ENCODE measurements at regions not wholly inside any gene's neighbourhood (a gene's known extent, or its start where the extent isn't known, plus 50 kb on each side); places are given as distances from the start of the nearest gene placed in this dataset.
"Not testable (repeated sequence)": the region's sequence is repeated elsewhere in the genome, so short reads cannot be mapped to it uniquely, and the experiment has no call there.

DNA sequence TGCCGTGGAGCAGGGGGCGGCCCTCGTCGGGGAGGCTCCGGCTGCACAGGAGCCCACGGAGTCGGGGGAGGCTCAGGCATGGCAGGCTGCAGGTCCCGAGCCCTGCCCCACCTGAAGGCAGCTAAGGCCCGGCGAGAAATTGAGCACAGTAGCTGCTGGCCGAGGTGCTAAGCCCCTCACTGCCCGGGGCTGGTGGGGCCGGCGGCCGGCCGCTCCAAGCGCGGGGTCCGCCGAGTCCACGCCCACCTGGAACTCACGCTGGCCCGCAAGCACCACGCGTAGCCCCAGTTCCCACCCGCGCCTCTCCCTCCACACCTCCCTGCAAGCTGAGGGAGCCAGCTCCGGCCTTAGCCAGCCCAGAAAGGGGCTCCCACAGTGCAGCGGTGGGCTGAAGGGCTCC lies 589.4 kb downstream of the PPP4R3C start:
- no peak for DNase-seq (ENCODE audit: low spot score)

DNA sequence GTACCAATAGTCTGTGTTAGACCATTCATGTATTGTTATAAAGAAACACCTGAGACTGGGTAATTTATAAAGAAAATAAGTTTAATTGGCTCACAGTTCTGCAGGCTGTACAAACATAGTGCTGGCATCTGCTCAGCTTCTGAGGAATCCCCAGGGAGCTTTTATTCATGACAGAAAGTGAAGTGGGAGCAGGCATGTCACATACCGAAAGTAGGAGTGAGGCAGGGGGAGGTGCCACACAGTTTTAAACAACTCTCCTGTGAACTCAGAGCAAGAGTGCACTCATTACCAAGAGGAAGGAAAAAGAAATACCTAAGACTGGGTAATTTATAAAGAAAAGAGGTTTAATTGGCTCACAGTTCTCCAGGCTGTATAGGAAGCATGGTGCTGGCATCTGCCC lies 591.2 kb downstream of the PPP4R3C start:
- DNase-seq (ENCODE audit: low spot score), result no peak

DNA sequence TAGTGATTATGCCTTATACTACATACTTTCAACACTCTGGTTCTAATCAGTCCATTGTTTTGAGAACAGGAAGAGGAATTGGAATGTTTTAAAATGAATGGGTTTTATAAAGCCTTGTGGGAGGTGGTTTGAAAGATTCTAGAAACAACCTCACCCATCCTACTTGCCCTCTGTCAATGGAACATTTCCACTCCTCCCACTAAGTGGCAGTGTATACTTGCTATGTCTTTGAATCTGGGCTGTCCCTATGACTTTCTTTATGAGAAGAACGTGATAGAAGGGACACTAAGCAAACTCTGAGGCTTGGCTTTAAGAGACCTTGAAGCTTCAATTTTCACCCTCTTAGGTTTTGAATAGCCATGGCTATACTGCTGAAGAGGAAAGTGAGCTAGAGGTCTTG lies 611.2 kb downstream of the PPP4R3C start:
- no peak for DNase-seq (ENCODE audit: low spot score)

DNA sequence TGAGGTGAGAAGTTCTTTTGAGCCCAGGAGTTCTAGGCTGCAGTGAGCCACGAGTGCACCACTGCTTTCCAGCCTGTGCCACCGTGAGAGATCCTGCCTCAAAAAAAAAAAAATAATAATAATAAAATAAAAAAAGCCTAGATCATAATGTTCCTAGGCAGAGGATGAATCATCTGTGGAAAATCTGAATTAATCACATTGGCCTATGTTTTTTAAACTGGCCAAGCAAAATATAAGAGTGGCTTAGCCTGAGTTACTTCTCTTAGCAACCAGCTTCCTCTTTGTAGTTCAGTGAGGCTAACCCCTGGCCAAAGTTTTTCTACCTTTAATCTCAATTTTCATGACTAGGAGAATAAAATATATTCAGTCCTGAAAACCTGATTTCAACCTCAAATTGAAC lies 614.6 kb downstream of the PPP4R3C start:
- DNase-seq (ENCODE audit: low spot score), result no peak

DNA sequence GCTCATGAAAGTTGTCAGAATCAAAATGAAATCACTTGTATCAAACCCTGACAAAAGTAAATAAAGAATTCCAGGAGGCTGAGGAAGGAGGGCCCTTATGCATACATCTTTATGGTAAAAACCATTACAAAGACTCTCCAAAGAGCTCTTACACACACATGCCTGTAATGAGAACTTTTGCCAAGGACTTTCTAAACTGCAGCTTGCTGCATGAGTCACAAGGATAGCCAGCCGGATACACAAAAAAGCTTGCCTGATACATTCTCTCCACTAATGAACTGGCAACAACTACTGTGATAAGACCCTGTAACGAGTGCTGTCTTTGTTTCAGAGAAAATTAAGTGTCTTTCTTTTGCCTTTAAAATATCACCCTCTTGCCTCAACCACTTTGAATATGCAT lies 618.1 kb downstream of the PPP4R3C start:
- no peak for DNase-seq (ENCODE audit: low spot score)

DNA sequence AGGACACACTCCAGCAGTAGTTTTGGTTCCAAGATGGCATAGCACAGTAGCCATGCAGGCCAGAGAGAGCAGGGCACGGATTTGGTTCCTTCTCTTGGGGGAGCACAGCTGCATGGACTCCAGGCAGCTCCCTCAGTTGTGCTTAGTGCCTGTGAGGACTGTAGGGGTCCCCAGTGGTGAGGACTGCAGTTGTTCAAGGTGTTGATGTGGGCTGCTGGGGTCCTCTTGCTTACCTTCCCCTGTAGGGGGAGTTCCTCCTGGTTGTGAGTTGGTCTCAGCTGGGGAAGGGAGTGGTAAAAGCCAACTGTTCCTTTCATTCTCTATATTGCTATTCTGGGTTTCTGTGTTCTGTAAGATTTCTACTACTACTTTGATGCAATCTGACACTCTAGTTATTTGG lies 606.5 kb downstream of the MAGEB5 start:
- DNase-seq (ENCODE audit: low spot score), result no peak

DNA sequence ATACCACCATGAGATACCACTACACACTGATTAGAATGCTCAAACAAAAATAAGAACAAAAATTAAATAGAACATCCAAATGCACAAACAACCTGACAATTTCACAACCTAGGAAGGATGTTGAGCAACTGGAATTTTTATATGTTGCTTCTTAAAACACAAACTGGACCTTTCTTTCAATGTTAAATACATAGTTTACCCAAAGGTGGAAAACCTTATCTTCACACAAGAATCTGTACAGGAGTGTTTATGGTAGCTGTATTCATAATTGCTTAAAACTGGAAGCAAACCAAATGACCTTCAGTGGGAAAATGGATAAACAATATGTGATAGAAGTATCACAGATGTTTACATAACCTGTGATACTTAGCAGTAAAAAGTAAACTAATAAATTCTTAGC lies 573.8 kb downstream of the MAGEB5 start:
- DNase-seq (ENCODE audit: low spot score), result no peak

DNA sequence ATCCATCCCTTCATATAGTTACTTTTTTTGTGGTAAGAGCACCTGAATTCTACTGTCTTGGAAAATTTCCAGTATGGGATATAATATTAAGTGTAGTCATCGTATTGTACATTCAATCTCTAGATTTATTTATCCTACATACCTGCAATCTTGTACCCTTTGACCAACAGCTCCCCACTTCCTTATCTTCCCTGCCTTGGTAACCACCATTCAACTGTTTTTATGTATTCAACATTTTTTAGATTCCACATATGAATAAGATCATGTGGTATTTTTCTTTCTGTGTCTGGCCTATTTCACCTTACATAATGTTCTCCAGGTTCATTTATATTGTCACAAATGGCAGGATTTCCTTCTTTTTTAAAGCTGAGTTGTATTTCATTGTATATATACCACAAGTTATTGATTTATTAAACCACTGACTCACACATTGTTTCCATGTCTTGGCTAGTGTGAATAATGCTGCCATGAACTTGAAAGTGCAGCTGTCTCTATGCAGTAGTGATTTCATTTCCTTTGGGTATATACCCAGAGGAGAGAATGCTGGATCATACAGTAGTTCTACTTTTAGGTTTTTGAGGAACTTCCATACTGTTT lies 572.5 kb downstream of the MAGEB5 start:
- DNase-seq (ENCODE audit: low spot score), result no peak

DNA sequence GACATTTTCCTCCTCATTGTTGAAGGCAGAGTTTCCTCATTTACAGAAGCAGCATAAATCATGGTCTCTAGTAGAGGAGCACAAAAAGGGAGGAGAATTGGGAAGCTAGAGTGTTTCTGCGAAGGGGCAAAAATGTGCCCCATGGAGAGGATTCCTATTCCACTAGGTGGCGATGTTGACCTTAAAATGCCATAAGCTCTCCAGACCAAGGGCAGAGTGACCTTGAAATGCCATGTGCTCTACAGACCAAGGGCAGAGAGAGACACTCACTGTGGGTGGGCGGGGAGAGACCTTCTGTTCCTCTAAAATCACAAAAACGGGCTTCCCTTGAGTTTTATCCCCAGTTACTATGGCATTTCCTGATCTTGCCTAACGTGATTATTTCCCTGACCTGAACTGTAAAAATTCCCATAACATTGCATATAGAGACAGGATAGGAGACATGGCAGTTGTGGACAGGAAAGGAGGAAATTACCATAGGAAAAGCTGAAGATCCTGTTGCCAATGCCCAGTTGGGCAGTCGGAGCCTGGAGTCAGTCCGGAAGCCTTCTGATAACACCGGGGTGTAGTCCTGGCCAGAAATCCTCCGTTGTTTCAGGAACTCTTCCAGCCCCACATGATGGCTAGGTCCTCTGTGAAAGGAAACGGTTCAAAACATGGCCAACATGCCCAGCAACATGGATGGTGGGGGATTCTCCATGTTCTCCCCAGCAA lies 567.7 kb downstream of the MAGEB5 start:
- peak; percentile 0 for DNase-seq (ENCODE audit: low spot score)

DNA sequence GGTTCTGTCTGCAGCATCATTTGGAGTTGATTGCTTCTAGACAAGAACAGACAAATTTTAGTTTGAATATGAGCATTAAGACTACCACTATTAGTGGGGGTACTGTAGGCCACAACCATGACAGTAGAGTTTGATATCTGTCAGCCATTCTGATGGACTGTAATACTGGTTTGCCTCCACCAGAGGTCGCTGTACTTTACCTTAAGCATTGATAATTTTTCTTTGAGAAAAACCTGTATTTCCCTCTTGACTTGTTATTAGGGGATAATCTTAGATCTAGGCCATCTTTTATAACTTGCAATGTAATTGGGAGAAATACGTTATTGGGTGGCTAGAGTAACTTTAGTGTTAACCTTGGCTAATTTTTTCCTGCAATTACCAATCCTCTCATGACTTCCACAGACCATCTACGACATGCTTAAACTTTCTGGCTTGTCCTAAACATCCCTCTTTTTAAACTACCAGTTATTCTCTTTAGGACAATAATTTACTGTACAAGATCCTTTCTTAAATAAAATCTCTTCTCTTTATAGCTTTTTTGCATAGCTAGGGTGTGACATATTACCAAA lies 562.4 kb downstream of the MAGEB5 start:
- no peak for DNase-seq (ENCODE audit: low spot score)

DNA sequence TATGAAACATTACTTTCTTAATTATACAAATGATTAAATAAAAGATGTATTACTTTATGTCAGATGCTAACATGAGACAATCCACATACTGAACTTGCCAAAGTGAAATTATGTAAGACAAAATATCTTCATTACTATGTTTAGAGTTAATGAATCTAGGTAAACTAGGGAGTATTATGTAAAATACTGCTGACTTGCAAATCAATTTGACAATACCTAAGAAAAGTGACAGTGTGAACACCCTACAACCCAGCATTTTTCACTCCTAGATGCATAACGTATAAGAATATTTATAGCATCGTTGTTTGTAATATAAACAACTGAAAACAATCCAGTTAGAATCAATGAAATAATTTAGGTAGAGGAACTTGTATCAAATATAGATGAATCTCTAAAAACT lies 546.3 kb downstream of the MAGEB5 start:
- no peak for DNase-seq (ENCODE audit: low spot score)

DNA sequence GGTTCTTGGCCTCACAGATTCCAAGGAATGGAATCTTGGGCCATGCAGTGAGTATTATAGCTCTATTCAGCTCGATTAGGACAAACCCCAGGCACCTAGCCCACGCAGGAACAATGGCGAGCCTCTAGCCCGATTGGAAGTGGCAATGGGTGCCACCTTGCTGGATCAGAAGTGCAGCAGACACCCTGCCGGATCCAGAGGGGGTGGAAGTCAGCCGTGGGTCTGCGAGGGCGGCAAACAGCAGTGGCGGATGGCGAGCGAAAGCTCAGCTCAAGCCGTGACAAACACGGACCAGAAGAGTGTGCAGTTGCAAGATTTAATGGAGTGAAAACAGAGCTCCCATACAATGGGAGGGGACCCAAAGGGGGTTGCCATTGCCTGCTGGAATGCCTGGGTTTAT lies 539.8 kb downstream of the MAGEB5 start:
- not testable (repeated sequence) for DNase-seq (ENCODE audit: low spot score)

DNA sequence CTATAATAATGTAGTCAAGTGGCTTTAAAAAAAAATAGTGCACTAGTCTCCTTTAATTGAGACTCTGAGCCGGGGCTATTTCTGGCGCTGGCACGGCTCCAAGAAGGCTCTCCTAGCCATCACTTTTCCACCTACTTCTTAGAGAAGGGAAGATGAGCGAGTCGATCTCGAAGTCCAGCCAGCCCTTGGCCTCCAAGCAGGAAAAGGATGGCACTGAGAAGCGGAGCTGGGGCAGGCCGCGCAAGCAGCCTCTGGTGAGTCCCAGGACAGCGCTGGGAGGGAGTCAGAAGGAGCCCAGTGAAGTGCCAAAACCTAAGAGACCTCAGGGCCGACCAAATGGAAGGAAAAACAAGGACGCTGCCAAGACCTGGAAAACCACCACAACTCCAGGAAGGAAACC lies 531.9 kb downstream of the MAGEB5 start:
- DNase-seq (ENCODE audit: low spot score), result no peak

DNA sequence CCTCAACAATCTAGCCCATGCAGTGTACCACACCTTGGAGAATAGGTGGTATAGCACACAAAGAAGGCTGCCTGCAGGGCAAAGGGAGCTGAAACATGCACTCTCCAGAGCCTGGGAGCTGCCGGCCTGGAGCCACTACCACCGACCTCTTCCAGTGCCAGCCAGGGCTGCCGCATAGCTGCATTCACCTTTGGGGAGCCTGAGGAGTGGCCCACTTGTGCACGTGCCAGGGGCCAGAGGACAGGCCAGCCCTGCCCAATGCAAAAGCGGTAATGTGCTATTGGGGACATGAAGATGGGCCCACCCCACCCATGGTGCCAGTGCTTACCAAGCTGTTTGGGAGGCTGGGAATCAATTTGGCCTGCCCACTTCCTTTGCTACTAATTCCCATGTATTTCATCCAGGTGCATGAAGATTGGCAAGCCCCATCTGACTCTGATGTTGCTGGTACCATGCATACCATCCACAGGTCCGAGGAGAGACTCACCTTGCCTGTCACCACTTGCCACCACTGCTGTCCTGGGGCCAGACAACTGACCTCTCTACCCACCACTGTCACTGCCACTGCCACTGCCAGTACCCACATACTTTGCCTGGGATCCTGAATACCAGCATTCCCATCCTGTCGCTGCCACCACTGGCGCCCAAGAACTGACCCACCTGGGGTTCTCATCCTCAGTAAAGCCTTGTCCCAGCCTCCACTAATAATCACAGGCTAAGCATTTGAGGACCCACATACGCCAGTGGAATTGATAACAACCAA lies 506.9 kb downstream of the MAGEB5 start:
- no peak for DNase-seq (ENCODE audit: low spot score)

DNA sequence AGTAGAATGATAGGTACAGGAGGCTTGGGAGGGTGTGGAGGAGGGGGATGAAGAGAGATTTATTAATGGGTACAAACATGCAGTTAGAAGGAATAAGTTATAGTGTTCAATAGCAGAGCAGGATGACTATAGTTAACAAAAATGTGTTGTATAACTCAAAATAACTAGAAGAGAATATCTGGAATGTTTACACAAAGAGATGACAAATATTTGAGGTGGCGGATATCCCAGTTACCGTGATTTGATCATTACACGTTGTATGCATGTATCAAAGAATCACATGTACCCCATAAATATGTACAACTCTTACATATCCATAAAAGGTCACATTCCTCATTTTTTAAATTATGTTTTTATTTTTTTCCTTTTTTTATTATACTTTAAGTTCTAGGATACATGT lies 456.6 kb downstream of the MAGEB5 start:
- DNase-seq (ENCODE audit: low spot score), result no peak

DNA sequence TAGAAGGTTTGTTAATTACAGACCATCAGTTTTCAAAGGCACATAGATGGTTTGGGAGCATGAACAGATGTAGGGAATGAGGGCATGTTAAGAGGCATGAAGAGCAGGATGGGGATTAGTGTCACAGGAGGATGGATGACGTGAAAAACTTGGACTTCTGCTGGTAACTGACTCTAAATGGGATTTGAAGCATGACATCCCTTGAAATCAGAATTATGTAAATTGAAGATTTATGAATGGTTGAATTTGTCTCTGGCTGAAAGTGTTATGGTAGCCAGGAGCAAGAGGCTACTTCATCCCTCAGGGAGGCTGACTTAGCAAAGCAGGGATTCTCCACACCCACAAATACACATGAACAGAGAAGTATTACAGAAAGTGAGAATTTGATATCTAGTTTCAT lies 454.6 kb downstream of the MAGEB5 start:
- no peak for DNase-seq (ENCODE audit: low spot score)

DNA sequence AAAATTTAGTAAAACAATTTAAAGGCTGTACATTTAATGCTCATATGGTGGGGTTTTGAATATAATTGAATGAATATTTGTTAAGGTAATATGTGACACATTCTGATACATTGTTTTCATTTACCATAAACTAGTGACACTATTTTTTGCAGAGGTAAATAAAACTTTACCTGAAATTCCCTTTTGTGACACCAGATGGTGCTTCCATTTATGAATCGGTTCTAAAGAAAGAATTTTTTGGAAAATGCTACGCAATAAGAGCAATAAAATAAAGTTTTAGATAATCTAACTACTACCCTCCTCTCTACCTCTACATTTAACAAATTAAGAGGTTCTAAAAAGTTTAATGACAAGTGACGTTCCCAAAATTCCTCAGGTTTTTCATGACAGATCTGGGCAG lies 448.9 kb downstream of the MAGEB5 start:
- no peak for DNase-seq (ENCODE audit: low spot score)

DNA sequence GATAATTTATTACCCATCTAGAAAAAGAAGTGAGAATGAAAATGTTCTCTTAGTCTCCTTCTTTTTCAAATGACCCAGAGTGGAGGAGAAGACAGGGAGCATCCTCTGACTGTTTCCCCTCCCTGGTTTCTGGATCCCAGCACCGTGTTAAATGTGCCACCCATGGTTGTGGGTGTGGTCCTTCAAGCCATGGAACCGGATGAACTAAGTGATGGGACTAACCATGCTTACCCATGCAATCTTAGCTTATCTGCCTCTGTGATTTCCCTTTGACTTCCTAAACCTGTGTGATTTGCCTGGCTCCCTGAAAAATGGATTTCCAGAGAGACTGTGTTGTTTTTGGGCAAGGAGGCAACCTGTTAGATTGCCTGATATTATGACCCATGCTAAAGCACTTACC lies 437.1 kb downstream of the MAGEB5 start:
- no peak for DNase-seq (ENCODE audit: low spot score)

DNA sequence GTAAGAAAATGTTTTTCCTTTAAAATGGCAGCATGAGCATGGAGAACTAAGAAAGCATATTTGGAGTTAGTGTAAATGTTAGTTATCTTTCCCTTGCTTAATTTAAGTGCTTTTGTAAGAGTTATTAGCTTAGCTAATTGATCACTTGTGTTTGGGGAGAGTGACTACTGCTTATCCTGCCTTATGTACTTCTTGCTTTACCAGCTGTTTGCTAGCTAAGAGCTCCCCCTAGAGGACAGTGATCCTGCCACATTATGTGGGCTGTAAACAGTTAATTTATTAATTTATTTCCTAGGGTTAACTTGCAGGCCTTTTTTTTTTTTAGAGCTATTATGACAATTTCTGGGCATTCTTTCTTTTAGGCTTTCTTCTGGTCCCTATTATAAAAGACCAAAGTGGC lies 435.8 kb downstream of the MAGEB5 start:
- no peak for DNase-seq (ENCODE audit: low spot score)

DNA sequence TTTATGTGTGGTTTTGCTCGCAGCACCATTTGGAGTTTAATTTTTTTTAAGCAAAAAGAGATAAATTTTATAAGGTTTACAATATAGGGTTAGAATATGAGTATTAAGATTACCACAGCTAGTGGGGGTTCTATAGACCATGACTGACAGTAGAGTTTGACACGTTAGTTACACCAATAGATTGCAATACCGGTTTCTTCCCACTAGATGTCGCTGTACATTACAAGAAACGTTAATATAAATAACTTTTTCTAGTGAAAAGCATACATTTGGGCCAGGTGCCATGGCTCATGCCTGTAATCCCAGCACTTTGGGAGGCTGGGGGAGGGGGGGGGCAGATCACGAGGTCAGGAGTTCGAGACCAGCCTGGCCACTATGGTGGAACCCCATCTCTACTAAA lies 433.6 kb downstream of the MAGEB5 start:
- no peak for DNase-seq (ENCODE audit: low spot score)

DNA sequence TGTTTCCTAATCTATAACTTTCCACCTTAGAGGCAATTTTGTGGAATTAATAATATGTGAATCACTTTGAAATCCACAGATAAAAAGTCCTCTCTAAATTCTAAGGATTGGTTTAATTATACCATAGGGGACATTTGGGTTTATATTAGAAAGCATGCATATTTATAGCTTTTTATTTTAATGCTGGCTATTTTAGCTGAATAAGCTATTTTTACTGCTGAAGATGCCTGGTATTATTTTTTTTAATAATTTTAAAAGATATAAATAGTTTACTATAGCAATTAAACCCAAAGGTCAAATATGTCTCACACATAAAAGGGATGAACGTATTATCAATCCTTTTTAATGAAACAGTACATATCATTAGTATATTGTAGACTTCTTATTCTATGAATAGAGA lies 415.4 kb downstream of the MAGEB5 start:
- no peak for DNase-seq (ENCODE audit: low spot score)

DNA sequence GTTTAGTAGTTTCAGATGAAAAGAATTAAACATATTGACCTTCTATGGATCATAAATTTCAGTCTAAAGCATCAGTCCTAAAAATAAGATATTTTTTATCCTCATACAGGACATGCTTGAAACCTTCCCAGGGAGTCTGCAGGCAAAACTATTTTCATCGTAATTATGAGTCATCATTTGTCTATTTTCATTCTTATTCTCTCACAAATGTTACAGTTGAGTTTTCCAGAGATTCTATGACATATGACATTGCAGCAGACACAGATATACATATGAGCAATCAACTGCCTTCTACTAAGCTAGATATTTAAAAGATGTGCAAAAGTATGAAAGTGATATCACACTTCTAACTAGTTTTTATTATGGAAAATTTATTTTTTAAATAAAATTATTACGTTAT lies 398.0 kb downstream of the MAGEB5 start:
- no peak for DNase-seq (ENCODE audit: low spot score)

DNA sequence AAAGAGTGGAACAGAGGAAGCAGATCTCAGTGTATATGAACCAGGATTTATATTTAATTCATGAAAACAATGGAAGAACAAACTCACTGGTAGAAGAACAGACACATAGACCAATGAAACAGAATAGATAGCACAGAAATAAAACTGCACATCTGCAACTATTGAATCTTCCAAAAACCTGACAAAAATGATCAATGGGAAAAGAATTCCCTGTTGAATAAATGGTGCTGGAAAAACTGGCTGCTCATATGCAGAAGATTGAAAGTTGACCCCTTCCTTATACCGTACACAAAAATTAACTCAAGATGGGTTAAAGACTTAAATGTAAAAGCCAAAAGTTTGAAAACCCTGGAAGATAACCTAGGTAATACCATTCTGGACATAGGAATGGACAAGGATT lies 391.0 kb downstream of the MAGEB5 start:
- no peak for DNase-seq (ENCODE audit: low spot score)
